ENCODE measurements at regions not wholly inside any gene's neighbourhood (a gene's known extent, or its start where the extent isn't known, plus 50 kb on each side); places are given as distances from the start of the nearest gene placed in this dataset.
A peak's percentile ranks its signal among the peaks of the same experiment; 100 is the strongest.

DNA sequence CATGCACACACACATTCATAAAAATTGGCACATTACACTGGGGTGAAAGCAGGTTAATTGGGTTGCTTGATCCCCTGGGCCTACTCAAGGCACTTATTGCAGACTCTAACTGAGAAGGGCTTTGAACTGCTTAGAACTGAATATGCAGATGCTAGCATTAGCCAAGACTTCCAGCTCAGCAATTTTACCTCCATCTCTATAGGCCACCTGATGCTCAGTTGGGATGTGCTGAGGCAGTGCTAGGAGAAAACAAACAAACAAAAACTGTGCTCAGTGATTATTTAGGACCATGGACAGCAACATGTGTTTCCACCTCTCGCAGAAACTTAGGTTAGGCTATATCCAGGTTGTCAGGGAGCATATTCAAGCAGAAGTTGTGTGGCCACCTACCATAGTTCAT lies 124.8 kb upstream of the WSCD2 start:
- H3K4me2 ChIP-seq (ENCODE audit: low read length) = no peak overlapping the region
- no peaks in the 10 kb centered on the region for H3K4me1 ChIP-seq (ENCODE audit: insufficient read depth, low read length, poor library complexity, severe bottlenecking)
- H2AFZ ChIP-seq (ENCODE audit: low read length) = no peak overlapping the region
- H3K4me3 ChIP-seq (ENCODE audit: low read depth, low read length, poor library complexity, severe bottlenecking) = no peak overlapping the region
- intact Hi-C loops (cut with micrococcal nuclease; ENCODE audit: unreplicated experiment) = loop anchor here (10.0 kb wide), 1 partner anchor 460 kb away; no protein-coding TSS in a partner anchor
- TF ChIP-seq, protein P1, sequence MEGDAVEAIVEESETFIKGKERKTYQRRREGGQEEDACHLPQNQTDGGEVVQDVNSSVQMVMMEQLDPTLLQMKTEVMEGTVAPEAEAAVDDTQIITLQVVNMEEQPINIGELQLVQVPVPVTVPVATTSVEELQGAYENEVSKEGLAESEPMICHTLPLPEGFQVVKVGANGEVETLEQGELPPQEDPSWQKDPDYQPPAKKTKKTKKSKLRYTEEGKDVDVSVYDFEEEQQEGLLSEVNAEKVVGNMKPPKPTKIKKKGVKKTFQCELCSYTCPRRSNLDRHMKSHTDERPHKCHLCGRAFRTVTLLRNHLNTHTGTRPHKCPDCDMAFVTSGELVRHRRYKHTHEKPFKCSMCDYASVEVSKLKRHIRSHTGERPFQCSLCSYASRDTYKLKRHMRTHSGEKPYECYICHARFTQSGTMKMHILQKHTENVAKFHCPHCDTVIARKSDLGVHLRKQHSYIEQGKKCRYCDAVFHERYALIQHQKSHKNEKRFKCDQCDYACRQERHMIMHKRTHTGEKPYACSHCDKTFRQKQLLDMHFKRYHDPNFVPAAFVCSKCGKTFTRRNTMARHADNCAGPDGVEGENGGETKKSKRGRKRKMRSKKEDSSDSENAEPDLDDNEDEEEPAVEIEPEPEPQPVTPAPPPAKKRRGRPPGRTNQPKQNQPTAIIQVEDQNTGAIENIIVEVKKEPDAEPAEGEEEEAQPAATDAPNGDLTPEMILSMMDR (conservative IDR thresholded peaks at IDR 0.05; ENCODE audit: low read length) = no peak
- TF ChIP-seq EZH2phosphoT487 (IDR thresholded peaks at IDR 0.05; ENCODE audit: borderline replicate concordance, low read depth, low read length) = no peak
- POLR2A ChIA-PET = interaction anchor here (0.7 kb wide), 1 partner anchor 607 kb away, joined by 3 read pairs; no protein-coding TSS in a partner anchor
- H3K9me3 ChIP-seq (ENCODE audit: low read length) = no peaks in the 10 kb centered on the region
- H3K9me2 ChIP-seq (ENCODE audit: insufficient read depth, low read length) = no peaks in the 10 kb centered on the region
- BruUV-seq (replicated peaks) = no TSS peak
- no peaks in the 10 kb centered on the region for H3K79me2 ChIP-seq (ENCODE audit: insufficient read depth, low read depth, low read length)
- H3K27ac ChIP-seq (ENCODE audit: low read depth, low read length, poor library complexity, severe bottlenecking) = no peak overlapping the region
- H3K36me3 ChIP-seq (ENCODE audit: insufficient read depth, low read length) = no peaks in the 10 kb centered on the region
- CTCF ChIA-PET (ENCODE audit: unreplicated experiment) = no interaction called here
- peak; percentile 3 for DNase-seq (ENCODE audit: low spot score)
- H4K20me1 ChIP-seq (ENCODE audit: insufficient read depth, low read length) = no peaks in the 10 kb centered on the region

DNA sequence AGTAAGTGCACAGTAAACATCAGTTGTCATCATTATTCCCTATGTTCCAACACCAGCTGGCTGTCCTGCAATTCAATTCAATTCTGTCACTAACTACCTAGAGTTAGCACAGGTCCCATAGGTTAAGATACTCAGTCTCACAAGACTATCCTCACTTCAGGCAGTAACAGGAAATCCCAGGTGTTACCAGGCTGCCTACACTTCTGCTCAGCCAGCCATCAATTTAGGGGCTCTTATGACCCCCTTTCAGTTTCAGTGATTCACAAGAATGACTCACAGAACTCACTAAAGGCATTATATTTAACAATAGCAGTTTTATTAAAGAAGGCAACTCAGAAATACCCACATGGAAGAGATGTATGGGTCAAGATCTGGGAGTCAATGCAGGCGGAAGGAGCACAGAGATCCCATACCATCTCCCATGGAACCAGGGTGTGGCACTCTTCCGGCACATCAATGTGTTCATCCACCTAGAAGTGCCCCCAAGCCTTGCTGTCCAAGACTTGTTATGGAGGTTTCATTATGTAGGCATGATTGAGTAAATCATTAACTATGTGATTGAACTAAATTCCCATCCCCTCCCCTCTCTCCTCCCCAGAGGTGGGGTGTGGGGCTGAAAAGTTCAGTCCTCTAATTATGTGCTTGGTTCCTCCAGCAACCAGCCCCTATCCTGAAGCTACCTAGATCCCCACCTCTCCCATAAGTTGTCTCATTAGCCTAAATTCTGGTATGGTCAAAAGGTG lies 120.8 kb upstream of the WSCD2 start:
- H3K9me3 ChIP-seq (ENCODE audit: low read length) = no peaks in the 10 kb centered on the region
- H4K20me1 ChIP-seq (ENCODE audit: insufficient read depth, low read length) = no peaks in the 10 kb centered on the region
- CTCF ChIA-PET (ENCODE audit: unreplicated experiment) = no interaction called here
- no peaks in the 10 kb centered on the region for H3K9me2 ChIP-seq (ENCODE audit: insufficient read depth, low read length)
- DNase-seq (ENCODE audit: low spot score) = no peak
- TF ChIP-seq EZH2phosphoT487 (IDR thresholded peaks at IDR 0.05; ENCODE audit: borderline replicate concordance, low read depth, low read length) = no peak
- TF ChIP-seq, protein P1 (conservative IDR thresholded peaks at IDR 0.05; ENCODE audit: low read length) = no peak
- POLR2A ChIA-PET = no interaction called here
- intact Hi-C loops (cut with micrococcal nuclease; ENCODE audit: unreplicated experiment) = loop anchor here (10.0 kb wide), 1 partner anchor 456 kb away; no protein-coding TSS in a partner anchor
- H3K4me2 ChIP-seq (ENCODE audit: low read length) = no peak overlapping the region
- no peak overlapping the region for H3K4me3 ChIP-seq (ENCODE audit: low read depth, low read length, poor library complexity, severe bottlenecking)
- H3K27ac ChIP-seq (ENCODE audit: low read depth, low read length, poor library complexity, severe bottlenecking) = no peak overlapping the region
- no TSS peak for BruUV-seq (replicated peaks)
- no peaks in the 10 kb centered on the region for H3K4me1 ChIP-seq (ENCODE audit: insufficient read depth, low read length, poor library complexity, severe bottlenecking)
- no peaks in the 10 kb centered on the region for H3K36me3 ChIP-seq (ENCODE audit: insufficient read depth, low read length)
- H2AFZ ChIP-seq (ENCODE audit: low read length) = no peak overlapping the region
- no peaks in the 10 kb centered on the region for H3K79me2 ChIP-seq (ENCODE audit: insufficient read depth, low read depth, low read length)

DNA sequence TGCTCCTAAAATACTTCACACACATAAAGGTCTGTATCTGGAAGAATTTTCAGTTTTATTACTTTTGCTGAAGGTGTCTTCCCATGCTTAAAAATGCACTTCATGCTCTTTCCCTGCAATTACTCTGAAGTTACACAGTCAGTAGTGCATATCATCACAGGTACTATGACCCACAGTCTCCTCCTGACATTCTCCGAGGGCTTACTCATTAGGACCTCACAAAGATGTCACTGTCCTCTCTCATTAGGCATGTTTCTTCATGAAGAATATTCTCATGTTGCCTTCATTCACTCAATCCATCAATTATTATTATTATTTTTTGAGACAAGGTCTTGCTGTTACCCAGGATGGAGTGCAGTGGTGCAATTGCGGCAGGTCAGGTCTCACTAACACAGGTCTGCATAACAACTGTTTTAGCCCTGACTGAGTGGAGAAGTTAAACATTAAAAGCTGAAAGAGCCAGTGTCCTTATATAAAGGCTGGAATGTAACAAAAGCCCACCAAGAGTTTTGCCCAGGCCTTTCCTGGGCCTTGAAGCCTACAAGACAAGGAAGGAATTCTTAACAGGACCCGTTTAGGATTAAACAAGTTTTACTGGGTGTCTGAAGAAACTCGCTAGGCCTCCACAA lies 119.5 kb upstream of the WSCD2 start:
- no peaks in the 10 kb centered on the region for H3K79me2 ChIP-seq (ENCODE audit: insufficient read depth, low read depth, low read length)
- no peaks in the 10 kb centered on the region for H3K36me3 ChIP-seq (ENCODE audit: insufficient read depth, low read length)
- intact Hi-C loops (cut with micrococcal nuclease; ENCODE audit: unreplicated experiment) = loop anchor here (10.0 kb wide), 1 partner anchor 455 kb away; no protein-coding TSS in a partner anchor
- DNase-seq (ENCODE audit: low spot score) = no peak
- no peaks in the 10 kb centered on the region for H3K9me3 ChIP-seq (ENCODE audit: low read length)
- POLR2A ChIA-PET = no interaction called here
- no peak overlapping the region for H3K4me2 ChIP-seq (ENCODE audit: low read length)
- no peak overlapping the region for H3K4me3 ChIP-seq (ENCODE audit: low read depth, low read length, poor library complexity, severe bottlenecking)
- CTCF ChIA-PET (ENCODE audit: unreplicated experiment) = no interaction called here
- no peak overlapping the region for H2AFZ ChIP-seq (ENCODE audit: low read length)
- no peaks in the 10 kb centered on the region for H3K4me1 ChIP-seq (ENCODE audit: insufficient read depth, low read length, poor library complexity, severe bottlenecking)
- no peaks in the 10 kb centered on the region for H3K9me2 ChIP-seq (ENCODE audit: insufficient read depth, low read length)
- H3K27ac ChIP-seq (ENCODE audit: low read depth, low read length, poor library complexity, severe bottlenecking) = no peak overlapping the region
- BruUV-seq (replicated peaks) = no TSS peak
- no peaks in the 10 kb centered on the region for H4K20me1 ChIP-seq (ENCODE audit: insufficient read depth, low read length)
- no peak for TF ChIP-seq EZH2phosphoT487 (IDR thresholded peaks at IDR 0.05; ENCODE audit: borderline replicate concordance, low read depth, low read length)
- TF ChIP-seq, protein P1 (conservative IDR thresholded peaks at IDR 0.05; ENCODE audit: low read length) = no peak
